NB4 (cell line): ENCODE measurements at regions not wholly inside any gene's neighbourhood (a gene's known extent, or its start where the extent isn't known, plus 50 kb on each side); places are given as distances from the start of the nearest gene placed in this dataset.

Experiments used
- CTCF ChIP-seq: IDR thresholded peaks from one replicate; pipeline ENCODE4 v1.5.1; 2012; ENCODE audit warnings: low read depth, low read length
- POLR2A ChIP-seq: IDR thresholded peaks from 2 replicates; pipeline ENCODE4 v1.6.1; 2011; ENCODE audit warnings: mild to moderate bottlenecking; ENCODE audit not compliant: insufficient read length; ENCODE audit errors: extremely low read depth

DNA sequence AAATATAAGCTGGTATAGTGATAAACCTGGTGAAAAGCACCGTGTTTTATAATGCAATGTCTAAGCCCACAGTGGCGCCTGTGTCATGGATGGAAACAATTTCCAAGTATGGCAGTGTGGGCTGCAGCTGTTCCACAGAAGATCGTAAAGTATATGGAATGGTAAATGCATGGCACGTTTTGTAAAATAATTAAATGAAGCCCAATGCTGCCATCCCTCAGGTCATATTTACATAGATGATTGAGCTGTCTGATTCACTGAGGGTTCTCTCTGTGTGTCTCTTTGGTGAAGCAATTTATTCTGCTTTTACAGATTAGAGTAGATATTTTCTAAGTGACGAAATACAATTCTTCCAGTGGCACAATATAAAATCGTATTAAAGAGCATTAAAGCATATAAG is 164.8 kb downstream of the ASMT start:
- TF ChIP-seq POLR2A (no peak), CTCF (no peak)
